CD4-positive, CD25-positive, alpha-beta regulatory T cell (primary cell): ENCODE measurements at regions not wholly inside any gene's neighbourhood (a gene's known extent, or its start where the extent isn't known, plus 50 kb on each side); places are given as distances from the start of the nearest gene placed in this dataset.
A peak's percentile ranks its signal among the peaks of the same experiment; 100 is the strongest.

Experiments
- ATAC-seq, 2 donors: fragments of 150-1000 bp; cut with Tn5 transposase; one replicate each; pipeline ENCODE4 v1.10.0; 2021; ENCODE audit warnings: low read depth in 2 of 2, moderate number of reproducible peaks in 2 of 2, moderate library complexity in 1 of 2
- DNase-seq, 3 donors: peaks; one replicate each; pipeline versions ENCODE4 v3.0.0 to v3.0.0-alpha.2; 2012 to 2022; ENCODE audit warnings: mixed read lengths in 1 of 3
- H3K27ac ChIP-seq: one replicate; pipeline ENCODE4 v1.7.0; 2013; ENCODE audit warnings: mild to moderate bottlenecking, low read length; ENCODE audit not compliant: insufficient read depth, poor library complexity, severe bottlenecking
- H3K27me3 ChIP-seq: one replicate; pipeline ENCODE4 v1.7.0; 2013; ENCODE audit warnings: low read length; ENCODE audit not compliant: control insufficient read depth, insufficient read depth
- H3K36me3 ChIP-seq: one replicate; pipeline ENCODE4 v1.7.0; 2013; ENCODE audit warnings: mild to moderate bottlenecking, low read length, moderate library complexity; ENCODE audit not compliant: control insufficient read depth, insufficient read depth
- H3K4me1 ChIP-seq: 2 replicates; pipeline ENCODE4 v1.7.0; 2013; ENCODE audit warnings: mild to moderate bottlenecking, low read length; ENCODE audit not compliant: insufficient read depth, control insufficient read depth, poor library complexity, severe bottlenecking
- H3K4me3 ChIP-seq: one replicate; pipeline ENCODE4 v1.7.0; 2013; ENCODE audit warnings: low read depth, mild to moderate bottlenecking, low read length, moderate library complexity
- H3K9me3 ChIP-seq, 2 experiments: 1 replicate in 1 of 2; 2 replicates in 1 of 2; pipeline ENCODE4 v1.7.0; 2013; ENCODE audit warnings: low read length in 2 of 2, mild to moderate bottlenecking in 1 of 2, moderate library complexity in 1 of 2; ENCODE audit not compliant: control insufficient read depth in 2 of 2
- H3K27ac Mint-ChIP-seq, 3 donors: one replicate each; pipeline ENCODE4 v1.8.0; 2020 to 2022; ENCODE audit warnings: mild to moderate bottlenecking in 3 of 3, mixed read lengths in 3 of 3, moderate library complexity in 2 of 3
- H3K27me3 Mint-ChIP-seq: one replicate; pipeline ENCODE4 v1.8.0; 2022; ENCODE audit warnings: mild to moderate bottlenecking, mixed read lengths
- H3K36me3 Mint-ChIP-seq: one replicate; pipeline ENCODE4 v1.8.0; 2020; ENCODE audit warnings: mixed read lengths
- H3K4me1 Mint-ChIP-seq, 4 donors: one replicate each; pipeline ENCODE4 v1.8.0; 2020 to 2022; ENCODE audit warnings: mixed read lengths in 4 of 4, mild to moderate bottlenecking in 1 of 4
- H3K4me3 Mint-ChIP-seq, 4 donors: one replicate each; pipeline ENCODE4 v1.8.0; 2020 to 2022; ENCODE audit warnings: mild to moderate bottlenecking in 4 of 4, mixed read lengths in 4 of 4, moderate library complexity in 3 of 4
- H3K9me3 Mint-ChIP-seq, 7 donors: one replicate each; pipeline ENCODE4 v1.8.0; 2020 to 2022; ENCODE audit warnings: mixed read lengths in 7 of 7, mild to moderate bottlenecking in 3 of 7, moderate library complexity in 2 of 7

DNA sequence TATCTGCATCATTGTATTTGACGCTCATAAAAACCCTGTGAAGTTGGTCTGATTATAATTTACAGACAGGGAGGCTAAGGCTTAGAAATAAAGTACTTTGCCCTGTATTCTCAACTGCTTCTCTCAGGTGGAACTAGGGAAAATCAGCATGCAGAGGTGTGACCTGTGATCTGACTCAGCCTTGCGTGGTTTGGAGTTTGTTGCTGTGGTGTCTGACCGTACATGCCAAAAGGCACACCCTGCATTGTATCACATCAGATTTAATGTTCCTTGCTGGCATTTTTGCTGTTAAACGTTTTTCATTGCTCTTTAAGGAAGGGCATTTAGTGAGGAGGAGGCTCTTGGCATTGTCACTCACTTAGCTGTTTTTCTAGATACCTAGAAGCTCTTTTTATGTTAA, 58.8 kb upstream of the C1QTNF9B start:
- H3K27ac ChIP-seq = no peak overlapping the region
- no peak for ATAC-seq
- no peaks in the 10 kb centered on the region for H3K9me3 ChIP-seq
- H3K27ac Mint-ChIP-seq = no peak overlapping the region
- H3K9me3 Mint-ChIP-seq = peaks cover 0 to 1% (median 0%) of the 10 kb centered on the region in 7 donors
- H3K4me1 ChIP-seq = no peaks in the 10 kb centered on the region
- H3K4me3 Mint-ChIP-seq = no peak overlapping the region
- H3K36me3 Mint-ChIP-seq = no peaks in the 10 kb centered on the region
- peaks cover 4% of the 10 kb centered on the region for H3K27me3 ChIP-seq
- peaks cover 0 to 6% (median 0%) of the 10 kb centered on the region in 4 donors for H3K4me1 Mint-ChIP-seq
- no peak overlapping the region for H3K4me3 ChIP-seq
- DNase-seq = no peak
- no peaks in the 10 kb centered on the region for H3K36me3 ChIP-seq
- peaks cover 5% of the 10 kb centered on the region for H3K27me3 Mint-ChIP-seq

DNA sequence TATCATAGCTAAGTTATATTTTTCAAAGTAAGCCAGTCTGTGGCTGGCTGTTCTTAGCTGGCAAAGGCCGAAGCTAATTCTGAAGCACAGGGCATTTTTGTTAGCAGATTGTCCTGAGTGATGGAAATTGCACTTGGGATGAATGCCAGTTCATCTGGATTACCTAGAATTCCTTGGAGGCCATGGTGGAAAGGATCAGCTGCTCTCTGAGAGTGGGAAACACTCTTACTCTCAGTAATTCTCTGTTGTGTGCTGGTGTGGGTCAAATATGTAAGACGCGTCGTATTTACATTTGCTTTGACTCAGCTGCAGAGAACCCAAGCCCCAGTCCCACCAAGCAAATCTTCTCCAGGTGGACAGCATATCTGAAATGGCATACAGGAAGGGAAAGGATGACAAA, 60.7 kb upstream of the C1QTNF9B start:
- Mint-ChIP-seq H3K27ac (no peak overlapping the region), H3K36me3 (no peaks in the 10 kb centered on the region), H3K4me1 (peaks cover 0 to 6% (median 0%) of the 10 kb centered on the region in 4 donors), H3K4me3 (no peak overlapping the region), H3K9me3 (no peaks in the 10 kb centered on the region), H3K27me3 (peaks cover 5% of the 10 kb centered on the region)
- no peaks in the 10 kb centered on the region for H3K36me3 ChIP-seq
- H3K9me3 ChIP-seq = no peaks in the 10 kb centered on the region
- H3K4me1 ChIP-seq = no peaks in the 10 kb centered on the region
- no peak overlapping the region for H3K4me3 ChIP-seq
- no peak for ATAC-seq
- H3K27ac ChIP-seq = no peak overlapping the region
- no peak for DNase-seq
- H3K27me3 ChIP-seq = peaks cover 4% of the 10 kb centered on the region

DNA sequence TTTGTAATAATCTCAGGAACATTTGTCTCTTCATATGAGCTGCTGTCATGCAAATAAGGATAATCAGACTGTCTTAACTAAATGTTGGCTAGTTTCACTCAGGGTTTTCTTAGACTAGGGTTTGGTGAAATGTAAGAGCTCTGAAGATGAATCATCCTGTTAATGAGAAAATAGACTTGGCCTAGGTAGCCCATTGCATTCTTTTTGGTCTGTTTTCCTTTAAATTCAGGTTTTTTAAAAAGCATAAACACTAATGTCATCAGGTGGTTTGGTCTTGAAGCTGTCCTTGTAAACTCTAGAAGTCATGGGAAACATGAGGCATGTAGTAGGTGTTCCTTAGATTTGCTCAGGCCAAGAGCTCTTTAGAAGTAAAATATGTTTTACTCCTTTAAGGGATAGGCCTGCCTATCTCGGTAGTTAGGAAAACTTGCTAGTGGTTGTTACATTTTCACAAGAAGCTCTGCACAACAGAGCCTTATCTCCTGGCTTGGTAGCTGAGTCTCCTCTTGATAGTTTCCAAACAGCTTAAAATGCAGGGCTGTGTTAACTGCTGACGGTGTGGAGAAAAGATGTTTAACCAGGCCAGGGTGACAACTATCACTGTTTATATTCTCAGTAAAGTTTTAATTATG, 62.0 kb upstream of the C1QTNF9B start:
- no peaks in the 10 kb centered on the region for H3K36me3 Mint-ChIP-seq
- Histone ChIP-seq H3K4me3 (no peak overlapping the region), H3K9me3 (no peaks in the 10 kb centered on the region), H3K36me3 (no peaks in the 10 kb centered on the region), H3K4me1 (no peaks in the 10 kb centered on the region), H3K27ac (no peak overlapping the region), H3K27me3 (peaks cover 4% of the 10 kb centered on the region)
- peaks cover 0 to 14% (median under 1%) of the 10 kb centered on the region in 4 donors for H3K4me1 Mint-ChIP-seq
- H3K9me3 Mint-ChIP-seq = no peaks in the 10 kb centered on the region
- H3K27ac Mint-ChIP-seq = no peak overlapping the region
- H3K27me3 Mint-ChIP-seq = peaks cover 5% of the 10 kb centered on the region
- ATAC-seq (no peak), DNase-seq (no peak)
- no peak overlapping the region for H3K4me3 Mint-ChIP-seq

DNA sequence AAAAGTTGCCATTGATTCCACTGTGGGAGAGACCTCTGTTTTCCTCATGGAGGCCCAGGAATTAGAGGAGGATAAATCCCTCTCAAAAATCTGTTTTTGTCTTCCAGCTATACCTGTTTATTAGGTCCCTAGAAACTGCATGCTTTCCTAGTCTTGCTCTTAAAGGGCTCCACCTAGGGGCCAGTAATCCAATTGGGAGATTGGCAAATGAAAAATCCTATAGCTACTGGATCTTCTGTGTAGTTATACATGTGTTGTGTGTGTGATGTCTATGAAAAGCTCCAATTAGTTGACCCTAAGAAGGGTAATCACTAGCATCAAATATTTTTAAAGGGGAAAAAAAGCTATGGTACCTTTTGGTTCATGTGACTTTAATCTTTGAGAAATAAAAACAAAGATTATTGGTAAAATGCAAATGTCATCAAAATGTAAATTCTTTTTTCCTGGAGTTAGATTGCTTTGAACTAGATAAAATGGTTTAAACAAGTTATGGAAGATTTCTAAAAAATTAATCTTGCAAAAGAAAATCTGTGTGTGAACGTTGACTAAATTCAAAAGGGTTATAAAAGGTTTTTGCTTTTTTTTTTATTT, 63.4 kb upstream of the C1QTNF9B start:
- Mint-ChIP-seq H3K4me1 (peaks cover 0 to 14% (median under 1%) of the 10 kb centered on the region in 4 donors), H3K27me3 (peaks cover 5% of the 10 kb centered on the region), H3K9me3 (no peaks in the 10 kb centered on the region), H3K36me3 (no peaks in the 10 kb centered on the region), H3K4me3 (no peak overlapping the region), H3K27ac (no peak overlapping the region)
- DNase-seq (peak in 1 of 3 donors; percentile 35), ATAC-seq (no peak)
- Histone ChIP-seq H3K4me3 (no peak overlapping the region), H3K27ac (no peak overlapping the region), H3K9me3 (no peaks in the 10 kb centered on the region), H3K36me3 (no peaks in the 10 kb centered on the region), H3K4me1 (no peaks in the 10 kb centered on the region), H3K27me3 (peaks cover 4% of the 10 kb centered on the region)

DNA sequence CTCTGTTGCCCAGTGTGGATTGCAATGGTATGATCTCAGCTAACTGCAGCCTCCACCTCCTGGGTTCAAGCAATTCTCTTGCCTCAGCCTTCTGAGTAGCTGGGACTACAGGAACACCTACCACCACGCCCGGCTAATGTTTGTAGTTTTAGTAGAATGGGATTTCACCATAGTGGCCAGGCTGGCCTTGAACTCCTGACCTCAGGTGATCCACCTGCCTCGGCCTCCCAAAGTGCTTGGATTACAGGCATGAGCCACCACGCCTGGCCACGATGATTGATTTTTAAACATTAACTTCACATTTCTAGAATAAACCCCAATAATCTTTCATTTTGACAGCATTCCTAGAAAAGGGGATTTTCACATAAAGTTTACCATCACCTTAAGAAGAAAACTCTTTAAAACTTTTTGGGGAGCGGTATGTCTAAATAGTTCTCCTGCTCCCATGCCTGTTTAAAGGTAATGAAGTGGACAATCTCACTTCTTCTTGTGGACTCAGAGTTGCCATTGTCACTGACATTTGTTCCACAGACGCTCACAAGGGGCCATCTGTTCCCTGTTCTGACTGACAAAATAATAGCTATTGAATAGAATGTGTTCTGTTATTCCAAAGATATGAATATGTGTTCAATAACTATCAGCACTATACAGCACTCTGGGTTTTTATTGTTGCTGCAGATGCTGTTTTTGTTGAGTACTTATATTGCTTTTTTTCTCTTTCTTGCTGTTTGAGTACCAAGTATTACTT, 66.1 kb upstream of the C1QTNF9B start:
- H3K4me3 ChIP-seq = no peak overlapping the region
- Mint-ChIP-seq H3K27me3 (peaks cover 5% of the 10 kb centered on the region), H3K27ac (peak overlapping the region in 1 of 3 donors; percentile 9), H3K9me3 (peaks cover 0 to 2% (median 0%) of the 10 kb centered on the region in 7 donors), H3K36me3 (no peaks in the 10 kb centered on the region), H3K4me3 (no peak overlapping the region), H3K4me1 (peaks cover 9 to 24% (median 14%) of the 10 kb centered on the region in 4 donors)
- ATAC-seq = no peak
- H3K27me3 ChIP-seq = no peaks in the 10 kb centered on the region
- no peak overlapping the region for H3K27ac ChIP-seq
- no peaks in the 10 kb centered on the region for H3K9me3 ChIP-seq
- DNase-seq = no peak
- H3K4me1 ChIP-seq = no peaks in the 10 kb centered on the region
- no peaks in the 10 kb centered on the region for H3K36me3 ChIP-seq

DNA sequence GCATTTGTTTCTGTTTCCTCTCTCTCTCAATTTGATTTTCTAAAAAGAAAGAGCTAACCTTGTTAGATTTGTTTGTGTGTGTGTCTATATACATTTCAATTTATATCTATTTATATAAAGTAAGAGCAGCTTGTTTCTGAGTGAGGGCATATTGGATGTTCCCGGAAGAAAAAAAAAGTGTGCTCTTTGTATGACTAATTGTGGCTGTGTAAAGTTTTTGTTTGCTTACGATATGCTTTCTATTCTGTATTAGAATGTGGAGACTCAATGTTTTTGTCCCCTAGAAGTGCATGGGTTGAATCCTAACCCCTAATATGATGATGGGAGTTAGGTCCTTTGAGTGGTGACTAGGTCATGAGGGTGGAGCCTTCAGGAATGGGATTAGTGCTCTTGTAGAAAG, 66.6 kb upstream of the C1QTNF9B start:
- H3K4me1 ChIP-seq = no peaks in the 10 kb centered on the region
- peak in 1 of 2 donors; percentile 21 for ATAC-seq
- Mint-ChIP-seq H3K9me3 (peaks cover 0 to 2% (median 0%) of the 10 kb centered on the region in 7 donors), H3K4me1 (peaks cover 9 to 24% (median 14%) of the 10 kb centered on the region in 4 donors), H3K27ac (peak overlapping the region in 1 of 3 donors; percentile 9), H3K4me3 (no peak overlapping the region), H3K36me3 (no peaks in the 10 kb centered on the region), H3K27me3 (peaks cover 2% of the 10 kb centered on the region)
- peak in 1 of 3 donors; percentile 27 for DNase-seq
- H3K4me3 ChIP-seq = no peak overlapping the region
- H3K27ac ChIP-seq = no peak overlapping the region
- no peaks in the 10 kb centered on the region for H3K9me3 ChIP-seq
- no peaks in the 10 kb centered on the region for H3K36me3 ChIP-seq
- no peaks in the 10 kb centered on the region for H3K27me3 ChIP-seq

DNA sequence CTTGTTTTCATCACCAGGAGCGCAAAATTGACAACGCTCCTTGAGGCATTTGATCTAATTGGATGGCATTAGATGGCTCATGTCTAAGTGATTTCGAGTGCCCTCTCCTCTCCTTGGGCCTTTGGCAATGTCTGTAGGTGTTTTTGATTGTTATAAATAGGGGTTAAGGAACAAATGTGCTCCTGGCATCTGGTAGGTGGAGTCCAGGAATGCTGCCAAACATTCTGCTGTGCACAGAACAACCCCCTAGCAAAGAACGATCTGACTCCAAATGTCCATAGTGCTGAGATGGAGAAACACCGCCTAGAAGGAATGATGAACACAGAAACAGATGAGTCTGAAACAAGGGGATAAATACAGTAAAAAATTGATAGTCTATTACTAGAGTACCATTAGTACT, 68.0 kb upstream of the C1QTNF9B start:
- Mint-ChIP-seq H3K4me1 (peaks cover 9 to 23% (median 14%) of the 10 kb centered on the region in 4 donors), H3K4me3 (peak overlapping the region in 1 of 4 donors; percentile 10), H3K27ac (peak overlapping the region in 1 of 3 donors; percentile 26), H3K27me3 (no peaks in the 10 kb centered on the region), H3K36me3 (no peaks in the 10 kb centered on the region), H3K9me3 (peaks cover 0 to 2% (median 0%) of the 10 kb centered on the region in 7 donors)
- Histone ChIP-seq H3K27ac (no peak overlapping the region), H3K27me3 (no peaks in the 10 kb centered on the region), H3K36me3 (no peaks in the 10 kb centered on the region), H3K4me1 (no peaks in the 10 kb centered on the region), H3K4me3 (no peak overlapping the region), H3K9me3 (no peaks in the 10 kb centered on the region)
- ATAC-seq = no peak
- no peak for DNase-seq
